Brain microvascular endothelial cell (primary cell): ENCODE measurements at regions not wholly inside any gene's neighbourhood (a gene's known extent, or its start where the extent isn't known, plus 50 kb on each side); places are given as distances from the start of the nearest gene placed in this dataset.
"Not testable (repeated sequence)": the region's sequence is repeated elsewhere in the genome, so short reads cannot be mapped to it uniquely, and the experiment has no call there.

Experiments used
- DNase-seq: peaks from one replicate; pipeline ENCODE4 v3.0.0-alpha.2; 2020
- H3K27ac ChIP-seq: fragments of 250-450 bp; sonication (Bioruptor Pico); 2 replicates; pipeline ENCODE4 v1.5.1; 2020; ENCODE audit warnings: mild to moderate bottlenecking, moderate library complexity
- H3K27me3 ChIP-seq: fragments of 250-450 bp; sonication (Bioruptor Pico); replicated peaks from 2 replicates; pipeline ENCODE4 v1.5.1; 2020; ENCODE audit warnings: mild to moderate bottlenecking
- H3K36me3 ChIP-seq: fragments of 250-450 bp; sonication (Bioruptor Pico); replicated peaks from 2 replicates; pipeline ENCODE4 v1.5.1; 2020; ENCODE audit warnings: mild to moderate bottlenecking
- H3K4me3 ChIP-seq: 2 replicates; pipeline ENCODE4 v1.5.1; 2011; ENCODE audit warnings: low read depth, mild to moderate bottlenecking, control low read depth, low read length, moderate library complexity
- in situ Hi-C: cut with HindIII; loops from 2 replicates; pipeline ENCODE4 v1.10.0; 2017; ENCODE audit warnings: low sequenced_read_pairs, low pct_ligation_motif_present
- TF ChIP-seq, protein P1 (sequence below): IDR thresholded peaks from 2 replicates; pipeline ENCODE4 v1.5.1; 2011; ENCODE audit warnings: low read depth, mild to moderate bottlenecking, moderate library complexity, low read length, control low read depth, inconsistent platforms; ENCODE audit errors: missing control alignments

DNA sequence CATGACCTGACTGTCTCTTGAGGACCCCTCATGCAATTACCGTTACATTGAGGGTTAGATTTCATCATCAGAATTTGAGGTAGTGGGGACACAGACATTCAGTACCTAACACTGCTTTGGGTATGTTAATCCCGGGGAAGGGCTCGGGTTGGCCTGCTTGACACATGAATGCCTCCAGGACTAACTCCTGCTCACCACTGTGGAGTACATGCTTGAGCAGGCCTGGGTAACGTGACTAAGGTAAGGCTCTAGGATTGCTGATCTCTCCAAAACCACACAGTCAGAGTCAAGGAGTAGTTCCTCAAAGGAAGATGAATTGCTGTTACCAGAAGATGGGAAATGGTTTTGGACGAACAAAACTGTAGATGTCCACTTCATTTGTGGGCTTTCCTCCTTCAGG, 376.3 kb upstream of the ZNF462 start:
- in situ Hi-C loops, result no loop called here
- H3K4me3 ChIP-seq, result no peak overlapping the region
- H3K36me3 ChIP-seq, result no peaks in the 10 kb centered on the region
- no peak overlapping the region for H3K27ac ChIP-seq
- H3K27me3 ChIP-seq, result no peaks in the 10 kb centered on the region
- TF ChIP-seq, protein P1, sequence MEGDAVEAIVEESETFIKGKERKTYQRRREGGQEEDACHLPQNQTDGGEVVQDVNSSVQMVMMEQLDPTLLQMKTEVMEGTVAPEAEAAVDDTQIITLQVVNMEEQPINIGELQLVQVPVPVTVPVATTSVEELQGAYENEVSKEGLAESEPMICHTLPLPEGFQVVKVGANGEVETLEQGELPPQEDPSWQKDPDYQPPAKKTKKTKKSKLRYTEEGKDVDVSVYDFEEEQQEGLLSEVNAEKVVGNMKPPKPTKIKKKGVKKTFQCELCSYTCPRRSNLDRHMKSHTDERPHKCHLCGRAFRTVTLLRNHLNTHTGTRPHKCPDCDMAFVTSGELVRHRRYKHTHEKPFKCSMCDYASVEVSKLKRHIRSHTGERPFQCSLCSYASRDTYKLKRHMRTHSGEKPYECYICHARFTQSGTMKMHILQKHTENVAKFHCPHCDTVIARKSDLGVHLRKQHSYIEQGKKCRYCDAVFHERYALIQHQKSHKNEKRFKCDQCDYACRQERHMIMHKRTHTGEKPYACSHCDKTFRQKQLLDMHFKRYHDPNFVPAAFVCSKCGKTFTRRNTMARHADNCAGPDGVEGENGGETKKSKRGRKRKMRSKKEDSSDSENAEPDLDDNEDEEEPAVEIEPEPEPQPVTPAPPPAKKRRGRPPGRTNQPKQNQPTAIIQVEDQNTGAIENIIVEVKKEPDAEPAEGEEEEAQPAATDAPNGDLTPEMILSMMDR, result no peak
- no peak for DNase-seq

DNA sequence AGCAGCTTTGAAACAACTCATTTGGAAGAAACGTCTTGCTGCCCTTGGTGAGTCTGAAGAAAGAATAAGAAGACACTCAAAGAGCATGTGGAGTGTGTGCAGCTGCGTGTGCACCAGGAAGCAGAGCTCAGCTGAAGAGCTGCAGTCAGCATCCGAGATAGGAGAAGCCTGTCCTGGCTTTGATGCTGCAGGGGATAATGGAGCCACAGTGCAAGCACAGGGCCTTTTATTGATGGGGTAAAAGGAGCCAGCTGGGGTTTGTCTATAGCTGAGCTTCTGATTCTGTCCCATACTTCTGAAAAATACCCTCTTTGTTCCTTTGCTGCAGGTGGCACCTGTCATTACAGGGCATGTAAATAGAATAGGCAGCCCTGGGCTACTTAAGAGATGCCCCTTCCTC, 375.7 kb upstream of the ZNF462 start:
- Histone ChIP-seq H3K27ac (no peak overlapping the region), H3K36me3 (no peaks in the 10 kb centered on the region), H3K27me3 (no peaks in the 10 kb centered on the region), H3K4me3 (no peak overlapping the region)
- in situ Hi-C loops, result no loop called here
- DNase-seq, result no peak
- TF ChIP-seq, protein P1, result no peak

DNA sequence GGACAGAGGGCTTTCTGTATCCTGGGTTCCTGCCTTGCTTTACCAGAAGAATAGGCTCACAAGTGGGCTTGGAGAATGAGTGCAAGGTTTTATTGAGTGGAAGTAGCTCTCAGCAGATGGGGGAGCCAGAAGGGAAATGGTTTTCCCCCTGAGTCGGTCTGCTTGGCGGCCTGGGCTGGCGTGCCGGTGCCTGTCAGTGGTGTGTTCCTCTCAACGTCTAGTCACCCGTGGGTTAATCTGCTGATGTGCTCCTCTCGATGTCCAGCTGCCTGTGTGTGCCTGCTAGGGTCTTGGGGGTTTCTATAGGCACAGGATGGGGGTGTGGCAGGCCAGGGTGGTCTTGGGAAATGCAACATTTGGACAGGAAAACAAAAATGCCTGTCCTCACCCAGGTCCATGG, 370.8 kb upstream of the ZNF462 start:
- H3K36me3 ChIP-seq, H3K27me3 ChIP-seq, H3K4me3 ChIP-seq, DNase-seq, in situ Hi-C loops, H3K27ac ChIP-seq: not testable (repeated sequence)

DNA sequence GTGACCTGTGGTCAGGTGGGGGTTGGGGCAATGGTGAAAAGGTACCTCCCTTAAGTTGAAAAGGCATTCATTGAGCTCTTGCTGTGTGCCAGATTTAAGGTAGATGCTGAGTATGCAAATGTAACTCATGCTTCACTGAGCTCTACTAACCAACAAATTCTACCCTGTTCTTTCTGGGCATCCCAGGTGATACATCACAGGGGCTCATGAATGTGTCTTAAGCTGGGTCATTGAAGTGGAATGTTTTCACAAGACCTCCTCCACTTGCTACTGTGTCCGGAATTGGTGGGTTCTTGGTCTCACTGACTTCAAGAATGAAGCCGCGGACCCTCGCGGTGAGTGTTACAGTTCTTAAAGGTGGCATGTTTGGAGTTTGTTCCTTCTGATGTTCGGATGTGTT, 362.8 kb upstream of the ZNF462 start:
- Histone ChIP-seq H3K27ac (no peak overlapping the region), H3K4me3 (no peak overlapping the region), H3K36me3 (no peaks in the 10 kb centered on the region), H3K27me3 (no peaks in the 10 kb centered on the region)
- no peak for DNase-seq
- TF ChIP-seq, protein P1, result no peak
- in situ Hi-C loops, result no loop called here

DNA sequence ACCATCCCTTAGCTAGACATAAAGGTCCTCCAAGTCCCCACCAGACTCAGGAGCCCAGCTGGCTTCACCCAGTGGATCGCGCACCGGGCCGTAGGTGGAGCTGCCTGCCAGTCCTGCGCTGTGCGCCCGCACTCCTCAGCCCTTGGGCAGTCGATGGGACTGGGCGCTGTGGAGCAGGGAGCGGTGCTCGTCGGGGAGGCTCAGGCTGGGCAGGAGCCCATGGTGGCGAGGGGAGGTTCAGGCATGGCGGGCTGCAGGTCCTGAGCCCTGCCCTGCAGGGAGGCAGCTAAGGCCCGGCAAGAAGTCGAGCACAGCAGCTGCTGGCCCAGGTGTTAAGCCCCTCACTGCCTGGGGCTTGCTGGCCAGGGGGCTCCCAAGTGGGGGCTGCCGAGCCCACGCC, 361.8 kb upstream of the ZNF462 start:
- H3K27ac ChIP-seq, H3K4me3 ChIP-seq, in situ Hi-C loops, DNase-seq, H3K27me3 ChIP-seq, H3K36me3 ChIP-seq: not testable (repeated sequence)

DNA sequence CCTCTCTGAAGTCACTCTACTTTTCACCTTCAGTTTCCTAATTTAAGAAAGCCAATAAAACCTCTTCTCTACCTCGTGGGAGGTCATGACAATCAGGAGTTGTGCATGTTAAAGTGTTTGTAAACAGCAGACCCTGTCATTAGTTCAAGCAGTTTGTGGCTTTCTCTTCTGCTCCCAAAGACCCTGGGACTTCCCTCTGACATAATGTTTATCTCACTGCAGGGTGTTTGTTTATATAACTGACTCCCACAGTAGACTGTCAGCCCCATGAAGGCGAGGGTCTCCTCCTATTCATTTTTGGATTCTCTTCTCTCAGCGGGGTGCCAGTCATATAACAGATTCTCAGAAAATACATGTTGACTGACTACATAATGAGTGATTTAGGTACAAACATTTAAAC, 360.0 kb upstream of the ZNF462 start:
- Histone ChIP-seq H3K27me3 (no peaks in the 10 kb centered on the region), H3K27ac (no peak overlapping the region), H3K36me3 (no peaks in the 10 kb centered on the region), H3K4me3 (no peak overlapping the region)
- DNase-seq, result no peak
- in situ Hi-C loops, result no loop called here
- TF ChIP-seq, protein P1, result no peak

DNA sequence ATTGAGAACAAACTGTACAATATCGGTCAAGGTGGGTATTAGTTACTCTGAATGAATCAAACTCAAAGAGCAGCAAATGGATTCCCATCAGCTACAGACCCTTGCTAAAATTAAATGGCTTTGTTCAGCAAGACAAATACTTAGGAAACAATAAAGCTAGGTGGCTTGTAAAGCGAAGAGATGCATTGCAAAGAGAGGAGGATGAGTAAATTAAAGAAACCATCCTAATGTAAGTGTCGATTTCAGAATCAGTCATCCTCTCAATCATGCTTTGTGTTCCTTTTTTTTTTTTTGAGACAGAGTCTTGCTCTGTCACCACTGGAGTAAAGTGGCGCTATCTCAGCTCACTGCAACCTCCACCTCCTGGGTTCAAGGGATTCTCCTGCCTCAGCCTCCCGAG, 359.2 kb upstream of the ZNF462 start:
- TF ChIP-seq, protein P1, result no peak
- Histone ChIP-seq H3K36me3 (no peaks in the 10 kb centered on the region), H3K27me3 (no peaks in the 10 kb centered on the region), H3K4me3 (no peak overlapping the region), H3K27ac (no peak overlapping the region)
- in situ Hi-C loops, result no loop called here
- DNase-seq, result no peak
